HG02610 (cell line): ENCODE measurements at regions not wholly inside any gene's neighbourhood (a gene's known extent, or its start where the extent isn't known, plus 50 kb on each side); places are given as distances from the start of the nearest gene placed in this dataset.
"Not testable (repeated sequence)": the region's sequence is repeated elsewhere in the genome, so short reads cannot be mapped to it uniquely, and the experiment has no call there.

ENCODE experiments used
- ATAC-seq: cut with Tn5 transposase; IDR thresholded peaks from one replicate; pipeline ENCODE4 v1.9.1; 2021; ENCODE audit warnings: mild to moderate bottlenecking, moderate library complexity; ENCODE audit not compliant: unreplicated experiment

DNA sequence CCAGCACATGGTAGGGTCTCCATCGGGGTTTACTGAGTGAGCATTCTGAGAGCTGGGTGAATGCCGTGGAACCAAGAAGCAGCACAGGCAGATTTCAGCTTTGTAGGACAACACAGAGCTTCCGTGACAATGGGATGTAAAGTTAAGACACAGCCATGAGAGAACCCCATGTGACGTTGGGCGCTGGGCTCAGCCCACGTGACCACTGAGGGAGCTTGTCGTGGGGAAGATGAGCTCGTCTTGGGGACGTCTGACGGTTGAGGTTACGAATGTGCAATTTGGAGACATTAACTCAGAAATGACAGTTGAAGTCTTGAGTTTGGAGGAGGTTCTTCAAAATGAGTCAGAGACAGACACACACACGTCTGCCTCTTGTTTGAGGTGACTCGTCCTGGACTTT is 51.5 kb upstream of the MUC20 start:
- ATAC-seq, result not testable (repeated sequence)

DNA sequence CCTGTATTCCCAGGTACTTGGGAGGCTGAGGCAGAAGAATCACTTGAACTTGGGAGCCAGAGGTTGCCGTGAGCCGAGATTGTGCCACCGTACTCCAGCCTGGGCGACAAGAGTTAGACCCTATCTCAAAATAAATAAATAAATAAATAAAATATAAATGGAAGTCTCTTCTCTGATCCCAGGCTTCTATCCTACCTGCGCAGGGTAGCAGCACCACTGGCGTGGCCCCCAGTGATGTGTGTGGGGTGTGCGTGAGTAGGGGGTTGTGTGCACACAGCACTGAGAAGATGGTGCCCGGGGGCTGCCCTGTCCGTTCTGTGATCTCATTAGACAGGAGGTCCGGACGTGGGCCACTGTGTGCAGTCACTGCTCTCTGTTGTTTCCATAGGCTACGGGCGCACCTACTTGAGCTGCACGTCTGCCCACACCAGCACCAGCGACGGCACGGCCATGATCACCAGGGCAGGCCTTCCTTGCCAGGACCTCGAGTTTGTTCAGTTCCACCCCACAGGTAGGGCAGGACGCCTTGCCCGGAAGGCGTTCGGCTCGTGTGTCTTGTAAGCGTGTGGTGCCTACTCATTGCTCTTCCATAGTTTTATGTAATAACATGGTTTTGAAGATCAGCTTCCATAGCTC is 52.5 kb upstream of the MUC20 start:
- ATAC-seq, result not testable (repeated sequence)

DNA sequence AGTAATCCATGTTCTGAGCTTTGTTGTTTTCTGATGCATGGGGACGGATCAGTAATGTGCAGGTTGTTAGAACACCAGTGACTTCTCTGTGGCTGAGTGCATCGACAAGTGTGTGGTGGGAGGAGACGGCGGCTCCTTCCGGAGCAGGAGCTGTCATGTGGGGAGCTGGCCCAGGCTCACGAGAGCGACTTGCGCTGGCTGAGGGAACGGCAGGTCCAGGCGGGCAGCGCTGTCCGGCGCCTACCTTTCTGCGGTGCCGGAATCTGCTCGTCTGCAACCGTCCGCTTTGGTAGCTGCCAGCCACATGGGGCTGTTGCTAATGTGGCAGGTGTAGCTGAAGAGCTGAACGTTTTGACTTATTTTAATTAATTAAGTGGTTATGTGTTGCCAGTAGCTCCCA is 55.5 kb upstream of the MUC20 start:
- ATAC-seq, result not testable (repeated sequence)

DNA sequence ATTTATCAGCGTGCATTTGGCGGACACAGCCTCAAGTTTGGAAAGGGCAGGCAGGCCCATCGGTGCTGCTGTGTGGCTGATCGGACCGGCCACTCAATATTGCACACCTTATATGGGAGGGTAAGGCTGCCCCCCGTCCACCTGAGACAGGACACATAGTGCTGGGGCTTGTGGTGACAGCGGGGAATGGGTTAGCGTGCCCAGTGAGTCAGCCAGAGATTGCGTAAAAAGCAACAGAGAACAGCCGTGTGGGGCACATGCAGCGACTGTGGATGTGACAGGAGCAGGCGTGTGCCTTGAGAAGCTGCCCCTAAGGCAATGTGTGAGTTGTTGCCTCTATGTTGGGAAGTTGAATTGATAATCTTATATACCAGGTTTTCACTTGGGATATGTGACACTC is 56.6 kb upstream of the MUC20 start:
- not testable (repeated sequence) for ATAC-seq

DNA sequence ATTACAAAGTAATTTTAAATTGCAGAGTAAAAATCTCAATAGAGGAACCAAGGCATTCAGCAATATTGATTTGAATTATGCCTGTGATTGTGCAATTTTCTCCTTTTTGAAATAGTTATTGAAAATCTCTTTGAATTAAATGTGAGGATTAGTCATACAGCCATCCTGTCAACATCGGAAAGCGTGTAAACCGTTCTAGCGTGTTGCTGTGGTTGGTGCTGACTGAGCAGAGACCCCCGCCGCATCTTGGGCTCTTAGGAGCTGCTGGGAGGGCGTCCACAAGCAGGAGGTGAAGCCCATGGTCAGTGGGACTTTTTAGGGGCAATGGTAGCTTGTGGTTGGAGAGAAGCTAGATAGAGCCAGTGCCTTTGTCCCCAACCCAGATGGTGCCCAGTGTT is 61.6 kb upstream of the MUC20 start:
- not testable (repeated sequence) for ATAC-seq

DNA sequence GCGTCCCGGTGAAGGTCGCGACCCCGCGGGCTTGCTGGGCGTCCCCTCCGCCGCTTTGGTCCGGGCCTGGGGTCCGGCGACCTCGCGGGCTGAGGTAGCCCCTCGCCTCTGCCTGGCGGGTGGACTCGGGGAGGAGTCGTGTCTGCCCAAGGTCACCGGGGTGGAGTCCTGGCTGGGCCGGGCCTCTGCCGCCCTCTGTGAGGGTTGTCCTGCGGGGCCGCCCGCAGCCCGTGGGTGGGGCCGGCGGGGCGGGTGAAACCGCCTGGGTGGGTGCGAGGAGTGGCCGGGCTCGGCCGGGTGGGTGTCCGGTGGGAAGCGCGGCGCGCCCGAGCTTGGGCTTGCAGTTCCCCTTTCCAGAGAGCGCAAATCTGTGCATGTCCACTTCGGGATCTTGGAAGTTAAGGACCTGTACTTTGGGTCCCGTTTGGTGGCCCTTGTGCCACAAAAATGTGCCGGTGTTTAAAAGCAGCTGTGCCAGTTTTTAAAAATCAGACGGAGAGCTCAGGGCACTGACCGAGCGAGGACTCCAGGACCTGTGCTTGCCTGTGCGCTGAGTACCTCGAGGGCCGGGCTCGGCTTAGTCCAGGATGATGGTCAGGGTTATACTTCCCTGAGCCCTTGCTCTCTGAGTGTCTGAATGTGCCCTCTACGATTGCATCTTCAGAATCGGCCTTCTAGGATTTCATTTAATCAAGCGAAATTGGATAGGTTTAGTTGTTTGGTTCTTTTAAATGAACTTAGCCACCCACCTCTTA is 62.2 kb upstream of the MUC20 start:
- peak; percentile 33 for ATAC-seq

DNA sequence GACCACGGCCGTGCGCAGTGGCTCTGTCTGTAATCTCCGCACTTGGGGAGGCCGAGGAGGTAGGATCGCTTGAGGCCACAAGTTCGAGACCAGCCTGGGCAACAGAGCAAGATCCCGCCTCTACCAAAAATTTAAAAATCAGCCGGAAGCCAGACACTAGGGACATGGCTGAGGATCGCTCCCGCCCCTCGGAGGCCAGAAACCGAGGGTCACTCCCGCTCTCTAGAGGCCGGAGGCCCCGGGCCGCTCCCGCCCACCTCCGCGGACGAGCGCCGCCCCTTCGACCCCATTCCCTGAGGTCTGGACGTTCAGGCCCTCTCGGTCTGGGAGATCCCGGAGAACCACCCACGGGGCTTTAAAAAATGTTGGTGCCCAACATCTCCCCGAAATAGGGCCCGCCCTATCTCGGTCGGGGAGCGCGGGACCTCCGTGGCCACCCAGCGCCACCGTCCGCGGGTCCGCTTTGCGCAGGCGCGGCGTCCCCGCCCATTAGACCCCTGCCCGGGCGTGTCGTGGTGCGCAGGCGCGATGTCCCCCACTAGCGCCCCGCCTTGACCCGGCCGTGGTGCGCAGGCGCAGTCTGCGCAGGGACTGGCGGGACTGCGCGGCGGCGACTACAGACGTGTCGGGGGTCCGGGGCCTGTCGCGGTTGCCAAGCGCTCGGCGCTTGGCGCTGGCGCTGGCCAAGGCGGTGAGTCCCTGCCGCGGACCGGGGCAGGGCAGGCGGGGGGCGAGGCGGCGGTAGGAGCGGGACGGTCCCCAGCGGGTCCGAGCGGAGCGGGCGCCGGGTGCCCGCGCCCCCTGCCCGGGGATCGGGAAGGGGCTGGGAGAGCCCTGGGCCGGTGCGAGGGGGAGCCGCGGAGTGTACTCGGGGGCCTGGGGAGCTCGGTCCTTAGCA is 63.1 kb upstream of the MUC20 start:
- peak; percentile 85 for ATAC-seq

DNA sequence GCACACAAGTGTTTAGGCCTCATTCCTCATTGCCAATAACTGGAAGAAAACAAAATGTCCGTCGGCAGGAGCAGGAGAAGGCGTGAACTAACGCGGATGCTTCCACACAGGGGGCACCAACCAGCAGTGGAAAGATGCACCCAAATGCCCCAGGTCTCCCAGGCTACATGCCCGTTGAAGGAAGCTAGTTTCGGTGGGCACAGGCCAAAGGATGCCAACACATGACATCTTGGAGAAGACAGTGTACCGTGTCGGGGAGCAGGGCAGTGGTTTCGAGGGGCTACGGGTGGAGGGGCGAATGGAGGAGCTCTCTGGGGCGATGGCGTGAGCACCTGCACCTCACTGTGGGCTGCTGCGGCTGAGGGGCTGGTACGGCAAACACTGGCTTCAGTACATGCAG is 64.7 kb upstream of the MUC20 start:
- ATAC-seq, result not testable (repeated sequence)

DNA sequence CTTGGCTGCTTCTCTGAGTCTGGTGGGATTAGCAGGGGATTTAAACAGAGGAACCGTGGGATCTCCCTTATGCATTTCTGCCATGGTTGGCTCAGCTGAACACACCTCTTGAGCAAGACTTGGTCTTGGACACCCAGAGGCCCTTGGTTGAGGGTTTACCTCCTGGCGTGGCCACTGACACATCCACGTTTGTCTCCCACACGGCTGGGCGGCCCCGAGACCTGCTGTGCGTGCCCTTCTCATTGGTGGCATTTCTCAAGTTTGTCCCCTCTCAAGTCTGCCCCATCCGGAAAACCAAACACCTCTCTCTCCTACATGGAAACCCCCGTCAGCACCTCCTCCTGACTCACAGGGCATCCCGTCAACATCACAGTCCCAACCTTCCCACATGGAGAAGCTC is 66.0 kb upstream of the MUC20 start:
- ATAC-seq, result not testable (repeated sequence)

DNA sequence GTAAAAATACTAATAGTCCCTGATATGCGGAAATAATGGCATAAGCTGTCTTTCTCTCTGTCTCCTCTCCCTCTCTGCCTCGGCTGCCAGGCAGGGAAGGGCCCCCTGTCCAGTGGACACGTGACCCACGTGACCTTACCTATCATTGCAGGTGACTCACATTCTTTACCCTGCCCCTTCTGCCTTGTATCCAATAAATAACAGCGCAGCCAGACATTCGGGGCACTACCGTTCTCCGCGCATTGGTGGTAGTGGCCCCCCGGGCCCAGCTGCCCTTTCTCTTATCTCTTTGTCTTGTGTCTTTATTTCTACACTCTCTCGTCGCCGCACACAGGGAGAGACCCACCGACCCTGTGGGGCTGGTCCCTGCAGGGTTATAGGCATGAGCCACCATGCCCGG is 66.6 kb upstream of the MUC20 start:
- ATAC-seq, result not testable (repeated sequence)

DNA sequence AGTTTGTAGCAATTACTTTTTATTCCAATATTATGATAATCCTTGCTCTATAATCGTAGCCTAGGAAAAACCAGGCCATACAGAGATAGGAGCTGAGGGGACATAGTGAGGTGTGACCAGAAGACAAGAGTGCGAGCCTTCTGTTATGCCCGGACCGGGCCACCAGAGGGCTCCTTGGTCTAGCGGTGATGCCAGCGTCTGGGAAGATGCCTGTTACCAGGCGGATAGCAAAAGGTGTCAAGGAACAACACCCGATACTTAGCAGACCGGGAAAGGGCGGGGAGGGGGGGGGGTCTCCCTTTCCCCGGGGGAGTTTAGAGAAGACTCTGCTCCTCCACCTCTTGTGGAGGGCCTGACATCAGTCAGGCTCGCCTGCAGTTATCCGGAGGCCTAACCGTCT is 67.1 kb upstream of the MUC20 start:
- ATAC-seq, result not testable (repeated sequence)

DNA sequence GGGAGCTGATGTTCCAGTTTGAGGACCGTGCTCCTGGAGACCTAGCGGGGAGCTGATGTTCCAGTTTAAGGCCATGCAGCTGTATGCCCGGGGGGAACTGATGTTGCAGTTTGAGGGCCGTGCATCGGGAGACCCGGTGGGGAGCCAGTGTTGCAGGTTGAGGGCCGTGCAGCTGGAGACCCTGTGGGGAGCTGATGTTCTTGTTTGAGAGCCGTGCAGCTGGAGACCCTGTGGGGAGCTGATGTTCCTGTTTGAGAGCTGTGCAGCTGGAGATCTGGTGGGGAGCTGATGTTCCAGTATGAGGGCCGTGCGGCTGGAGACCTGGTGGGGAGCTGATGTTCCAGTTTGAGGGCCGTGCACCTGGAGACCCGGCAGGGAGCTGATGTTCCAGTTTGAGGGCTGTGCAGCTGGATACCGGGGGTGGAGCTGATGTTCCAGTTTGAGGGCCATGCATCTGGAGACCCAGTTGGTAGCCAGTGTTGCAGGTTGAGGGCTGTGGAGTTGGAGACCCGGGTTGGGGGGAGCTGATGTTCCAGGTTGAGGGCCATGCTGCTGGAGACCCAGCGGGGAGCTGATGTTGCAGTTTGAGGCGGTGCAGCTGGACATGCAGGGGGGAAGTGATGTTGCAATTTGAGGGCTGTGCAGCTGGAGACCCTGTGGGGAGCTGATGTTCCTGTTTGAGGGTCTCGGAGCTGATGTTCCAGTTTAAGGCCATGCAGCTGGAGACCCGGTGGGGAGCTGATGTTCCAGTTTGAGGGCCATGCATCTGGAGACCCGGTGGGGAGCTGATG is 64.4 kb upstream of the APOD start:
- not testable (repeated sequence) for ATAC-seq

DNA sequence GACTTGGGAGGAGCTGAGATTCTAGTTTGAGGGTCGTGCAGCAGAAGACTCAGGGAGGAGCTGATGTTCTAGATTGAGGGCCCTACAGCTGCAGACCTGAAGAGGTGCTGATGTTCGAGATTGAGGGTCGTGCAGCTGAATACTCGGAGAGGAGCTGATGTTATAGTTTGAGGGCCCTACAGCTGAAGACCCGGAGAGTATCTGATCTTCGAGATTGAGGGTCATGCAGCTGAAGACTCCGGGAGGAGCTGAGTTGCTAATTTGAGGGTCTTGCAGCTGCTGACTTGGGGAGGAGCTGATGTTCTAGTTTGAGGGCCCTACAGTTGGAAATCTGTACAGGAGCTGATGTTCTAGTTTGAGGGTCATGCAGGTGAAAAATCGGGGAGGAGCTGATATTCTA is 62.1 kb upstream of the APOD start:
- ATAC-seq, result not testable (repeated sequence)

DNA sequence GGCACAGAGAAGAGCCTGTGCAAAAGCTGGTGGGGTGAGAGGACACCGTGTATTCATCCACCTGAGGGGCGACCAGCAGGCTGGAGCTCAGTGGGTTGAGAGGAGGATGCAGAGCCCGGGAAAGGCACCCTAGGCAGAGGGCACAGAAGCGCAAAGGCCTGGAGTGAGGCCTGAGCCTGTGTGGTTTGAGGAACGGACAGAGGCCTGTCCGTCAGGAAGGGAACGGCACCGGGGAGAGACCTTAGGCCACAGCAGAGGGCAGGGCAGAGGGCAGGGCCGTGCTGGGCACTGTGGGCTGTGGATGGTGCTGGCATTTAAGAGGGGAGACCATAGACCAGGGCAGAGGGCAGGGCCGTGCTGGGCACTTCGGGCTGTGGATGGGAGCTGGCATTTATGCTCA is 59.5 kb upstream of the APOD start:
- ATAC-seq, result not testable (repeated sequence)

DNA sequence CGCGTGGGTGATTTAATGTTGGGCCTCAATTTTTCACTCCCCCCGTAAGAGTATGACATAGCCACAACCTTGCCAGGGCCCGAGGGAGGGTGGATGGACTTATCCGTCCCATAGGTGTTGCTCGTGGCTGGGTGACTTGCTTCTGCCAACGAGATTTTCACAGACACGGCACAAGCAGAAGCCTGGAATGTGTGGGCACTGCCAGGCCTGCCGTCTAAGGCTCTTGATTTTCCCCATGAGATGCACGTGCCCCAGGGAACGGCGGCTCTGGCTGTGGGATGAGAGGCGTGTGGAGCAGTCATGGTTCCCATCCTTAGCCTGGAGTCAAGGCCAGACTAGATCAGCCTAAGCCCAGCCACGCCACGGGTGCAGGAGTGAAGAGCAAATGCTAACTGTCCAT is 58.6 kb upstream of the APOD start:
- not testable (repeated sequence) for ATAC-seq

DNA sequence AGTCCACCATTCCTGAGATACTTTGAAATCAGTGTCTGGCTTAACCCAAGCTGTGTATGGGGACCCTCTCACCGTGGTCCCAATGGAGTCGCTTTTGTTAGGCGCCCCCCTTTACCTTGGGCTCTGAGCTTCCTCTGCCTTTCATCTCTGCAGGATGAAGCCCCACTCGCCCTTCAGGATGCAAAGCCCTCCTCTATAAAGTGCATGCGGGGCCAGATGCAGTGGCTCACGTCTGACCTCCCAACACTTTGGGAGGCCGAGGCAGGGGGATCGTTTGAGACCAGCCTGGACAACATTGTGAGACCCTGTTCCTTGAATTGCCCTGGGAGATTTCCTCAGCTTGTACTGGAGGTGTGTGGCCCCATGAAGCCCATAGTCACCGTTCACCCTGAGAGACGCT is 54.7 kb upstream of the APOD start:
- not testable (repeated sequence) for ATAC-seq

DNA sequence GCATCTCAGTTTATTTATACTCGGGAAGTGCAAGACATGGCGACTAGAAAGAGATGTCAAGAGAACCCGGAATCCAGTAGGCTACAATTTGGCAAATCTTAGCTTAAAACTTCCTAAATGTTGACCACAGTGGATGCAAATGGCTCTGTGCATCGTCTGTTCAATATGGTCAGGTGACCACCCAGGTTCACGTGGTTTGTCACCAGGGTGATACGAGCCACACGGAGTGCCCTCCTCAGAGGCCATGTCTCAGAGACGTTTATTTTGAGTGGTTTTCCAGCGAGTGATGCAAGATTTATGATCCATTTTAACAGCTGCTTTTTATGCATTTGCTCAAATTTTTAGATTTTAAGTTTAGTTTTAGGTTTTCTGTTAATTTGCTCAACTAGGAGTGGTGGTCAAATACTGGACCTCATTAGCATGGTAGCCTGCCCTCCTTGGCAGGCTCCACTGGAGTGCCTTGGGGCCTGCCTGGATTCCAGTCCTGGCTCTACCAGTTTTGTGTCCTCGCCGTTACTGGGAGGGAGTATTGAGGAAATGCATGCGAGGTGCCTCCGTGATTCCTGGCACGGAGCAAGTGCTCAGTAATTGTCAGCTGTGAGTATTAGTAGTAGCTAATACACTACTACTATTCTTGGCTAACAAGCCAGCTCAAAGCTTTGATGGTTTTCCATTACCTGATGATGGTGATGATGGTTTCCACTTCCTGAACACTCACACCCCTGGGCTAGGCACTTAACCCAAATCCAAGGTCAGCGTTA is 53.9 kb upstream of the APOD start:
- ATAC-seq, result not testable (repeated sequence)

DNA sequence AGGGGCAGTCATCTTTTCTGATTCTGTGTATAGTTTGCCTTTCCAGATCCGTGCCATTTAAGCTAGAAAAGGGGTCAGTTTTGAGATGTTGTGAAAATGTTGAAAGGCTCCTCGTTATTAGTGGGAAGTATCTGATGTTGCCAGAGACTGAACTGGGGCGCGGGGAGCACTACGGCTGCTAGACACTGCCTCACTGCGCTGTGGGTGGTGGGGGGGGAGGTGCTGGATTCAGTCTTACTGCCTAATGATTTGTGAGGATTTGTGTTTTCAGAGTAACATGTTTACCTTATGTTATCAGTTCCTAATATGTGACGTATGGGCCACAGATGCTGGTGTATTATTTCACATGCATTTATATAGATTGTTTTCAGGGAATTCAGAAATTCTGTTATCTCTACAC is 53.3 kb upstream of the APOD start:
- not testable (repeated sequence) for ATAC-seq

DNA sequence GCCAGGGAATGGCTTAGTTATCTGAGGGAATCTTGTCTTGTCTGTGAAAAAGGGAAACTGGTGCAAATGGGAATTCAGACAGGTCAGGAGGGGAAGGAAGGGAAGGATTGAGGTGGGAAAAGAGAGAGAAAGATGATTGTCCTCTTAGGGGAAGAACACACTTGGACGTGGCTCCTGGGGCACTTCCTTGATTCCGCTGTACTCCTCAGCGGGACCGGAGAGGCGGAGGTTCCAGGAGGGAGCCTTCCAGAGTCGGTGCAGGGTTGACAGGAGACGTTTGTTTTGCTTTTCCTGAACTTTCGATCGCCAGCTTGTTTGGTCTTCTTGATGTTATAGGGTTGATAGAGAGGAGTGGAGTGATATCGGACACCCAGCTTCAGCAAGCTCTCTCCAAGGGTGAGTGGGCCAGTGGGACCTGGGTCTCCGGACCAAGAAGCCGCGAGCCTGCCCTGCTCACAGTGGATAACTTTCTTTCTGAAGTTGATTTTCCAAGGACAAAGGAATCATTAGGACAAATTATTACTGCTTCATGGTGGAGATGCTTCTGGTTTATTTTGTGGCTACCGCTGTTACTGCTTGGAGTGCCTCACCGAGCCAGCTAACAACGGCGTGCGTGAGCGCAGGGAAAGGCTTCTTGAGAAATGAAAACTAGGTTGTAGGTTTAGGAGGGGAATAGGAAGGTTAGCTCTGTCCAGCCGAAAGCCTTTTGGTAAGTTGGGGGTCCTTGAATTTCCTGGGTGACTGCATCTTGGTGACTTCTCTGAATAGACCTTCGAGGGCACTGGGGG is 52.4 kb upstream of the APOD start:
- not testable (repeated sequence) for ATAC-seq
